IMR-90 (cell line): ENCODE measurements at regions not wholly inside any gene's neighbourhood (a gene's known extent, or its start where the extent isn't known, plus 50 kb on each side); places are given as distances from the start of the nearest gene placed in this dataset.

Experiments
- BHLHE40 ChIP-seq: fragments of 150-350 bp; IDR thresholded peaks from 2 replicates; pipeline ENCODE4 v1.6.1; 2016; ENCODE audit warnings: mild to moderate bottlenecking, low read depth, low read length
- CEBPB ChIP-seq: IDR thresholded peaks from 2 replicates; pipeline ENCODE4 v1.6.1; 2012; ENCODE audit warnings: low read depth, low read length, improper control_type of control experiment
- CHD1 ChIP-seq: IDR thresholded peaks from 2 replicates; pipeline ENCODE4 v1.6.1; 2012; ENCODE audit warnings: low read depth, low read length, improper control_type of control experiment
- MAFK ChIP-seq: IDR thresholded peaks from 2 replicates; pipeline ENCODE4 v1.6.1; 2012; ENCODE audit warnings: low read depth, low read length, improper control_type of control experiment
- POLR2A ChIP-seq: IDR thresholded peaks from 2 replicates; pipeline ENCODE4 v1.6.1; 2012; ENCODE audit warnings: mild to moderate bottlenecking, low read depth, low read length
- RAD21 ChIP-seq: IDR thresholded peaks from 2 replicates; pipeline ENCODE4 v1.6.1; 2012; ENCODE audit warnings: low read length, improper control_type of control experiment
- RCOR1 ChIP-seq: IDR thresholded peaks from 2 replicates; pipeline ENCODE4 v1.6.1; 2012; ENCODE audit warnings: mild to moderate bottlenecking, low read length, improper control_type of control experiment; ENCODE audit not compliant: insufficient replicate concordance
- SMC3 ChIP-seq: fragments of 150-350 bp; IDR thresholded peaks from 2 replicates; pipeline ENCODE4 v1.6.1; 2016; ENCODE audit warnings: low read depth, mild to moderate bottlenecking, antibody characterized with exemption, low read length, moderate library complexity
- TF ChIP-seq, protein P1 (sequence below): conservative IDR thresholded peaks from 2 replicates; pipeline ENCODE4 v1.5.1; 2012; ENCODE audit warnings: mild to moderate bottlenecking, low read depth, low read length, improper control_type of control experiment
- TF ChIP-seq, protein P2 (sequence below): fragments of 150-350 bp; IDR thresholded peaks from 2 replicates; pipeline ENCODE4 v1.6.1; 2016; ENCODE audit warnings: low read depth, mild to moderate bottlenecking, low read length, moderate library complexity, borderline replicate concordance

DNA sequence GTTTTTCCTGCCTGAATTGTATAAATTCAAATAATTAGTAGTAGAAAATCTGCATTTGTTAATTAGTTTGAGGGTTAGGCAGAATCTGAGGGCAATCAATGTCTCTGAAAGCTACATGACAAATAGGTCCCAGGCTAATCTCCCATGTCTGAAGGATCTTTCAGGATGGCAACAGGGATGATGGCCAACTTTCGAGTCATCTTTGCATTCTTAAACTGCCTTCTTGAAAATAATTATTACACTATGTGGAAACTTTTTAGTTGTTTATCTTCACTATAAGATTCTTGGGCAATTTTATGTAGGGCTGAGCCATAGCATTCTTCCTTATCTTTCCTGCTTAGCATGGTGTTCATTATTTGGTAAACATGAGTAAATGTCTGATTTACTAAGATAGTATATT is 490.3 kb upstream of the EPHA5 start:
- TF ChIP-seq, protein P1, sequence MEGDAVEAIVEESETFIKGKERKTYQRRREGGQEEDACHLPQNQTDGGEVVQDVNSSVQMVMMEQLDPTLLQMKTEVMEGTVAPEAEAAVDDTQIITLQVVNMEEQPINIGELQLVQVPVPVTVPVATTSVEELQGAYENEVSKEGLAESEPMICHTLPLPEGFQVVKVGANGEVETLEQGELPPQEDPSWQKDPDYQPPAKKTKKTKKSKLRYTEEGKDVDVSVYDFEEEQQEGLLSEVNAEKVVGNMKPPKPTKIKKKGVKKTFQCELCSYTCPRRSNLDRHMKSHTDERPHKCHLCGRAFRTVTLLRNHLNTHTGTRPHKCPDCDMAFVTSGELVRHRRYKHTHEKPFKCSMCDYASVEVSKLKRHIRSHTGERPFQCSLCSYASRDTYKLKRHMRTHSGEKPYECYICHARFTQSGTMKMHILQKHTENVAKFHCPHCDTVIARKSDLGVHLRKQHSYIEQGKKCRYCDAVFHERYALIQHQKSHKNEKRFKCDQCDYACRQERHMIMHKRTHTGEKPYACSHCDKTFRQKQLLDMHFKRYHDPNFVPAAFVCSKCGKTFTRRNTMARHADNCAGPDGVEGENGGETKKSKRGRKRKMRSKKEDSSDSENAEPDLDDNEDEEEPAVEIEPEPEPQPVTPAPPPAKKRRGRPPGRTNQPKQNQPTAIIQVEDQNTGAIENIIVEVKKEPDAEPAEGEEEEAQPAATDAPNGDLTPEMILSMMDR = no peak
- TF ChIP-seq SMC3 (no peak), CHD1 (no peak), CEBPB (no peak), BHLHE40 (no peak), RAD21 (no peak), POLR2A (no peak), RCOR1 (no peak), MAFK (no peak)
- TF ChIP-seq, protein P2, sequence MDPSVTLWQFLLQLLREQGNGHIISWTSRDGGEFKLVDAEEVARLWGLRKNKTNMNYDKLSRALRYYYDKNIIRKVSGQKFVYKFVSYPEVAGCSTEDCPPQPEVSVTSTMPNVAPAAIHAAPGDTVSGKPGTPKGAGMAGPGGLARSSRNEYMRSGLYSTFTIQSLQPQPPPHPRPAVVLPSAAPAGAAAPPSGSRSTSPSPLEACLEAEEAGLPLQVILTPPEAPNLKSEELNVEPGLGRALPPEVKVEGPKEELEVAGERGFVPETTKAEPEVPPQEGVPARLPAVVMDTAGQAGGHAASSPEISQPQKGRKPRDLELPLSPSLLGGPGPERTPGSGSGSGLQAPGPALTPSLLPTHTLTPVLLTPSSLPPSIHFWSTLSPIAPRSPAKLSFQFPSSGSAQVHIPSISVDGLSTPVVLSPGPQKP = no peak
